Tibial nerve (tissue), 4 donors: ENCODE measurements at regions not wholly inside any gene's neighbourhood (a gene's known extent, or its start where the extent isn't known, plus 50 kb on each side); places are given as distances from the start of the nearest gene placed in this dataset.

Experiments
- DNase-seq, 2 donors: peaks; one replicate each; pipeline ENCODE4 v3.0.0-alpha.2; 2019; ENCODE audit warnings: low spot score in 2 of 2
- H3K27ac ChIP-seq, 4 donors: fragments of 200-600 bp; sonication (generic) in 3 of 4; one replicate each; pipeline ENCODE4 v1.5.1; 2017 to 2019; ENCODE audit warnings: mild to moderate bottlenecking in 1 of 4
- H3K27me3 ChIP-seq, 2 donors: fragments of 200-600 bp; sonication (generic) in 1 of 2; one replicate each; pipeline versions ENCODE4 v1.5.1 to v1.6.0; 2017 to 2019
- H3K36me3 ChIP-seq, 3 donors: fragments of 200-600 bp; sonication (generic); one replicate each; pipeline ENCODE4 v1.5.1; 2018 to 2019
- H3K4me1 ChIP-seq, 4 donors: fragments of 200-600 bp; sonication (generic) in 3 of 4; one replicate each; pipeline ENCODE4 v1.5.1; 2017 to 2019
- H3K4me3 ChIP-seq, 4 donors: fragments of 200-600 bp; sonication (generic) in 3 of 4; one replicate each; pipeline ENCODE4 v1.5.1; 2017 to 2019; ENCODE audit warnings: mild to moderate bottlenecking in 1 of 4, moderate library complexity in 1 of 4
- H3K9me3 ChIP-seq, 4 donors: fragments of 200-600 bp; sonication (generic) in 3 of 4; one replicate each; pipeline ENCODE4 v1.5.1; 2017 to 2019
- EP300 ChIP-seq, 2 donors: sonication (generic); formaldehyde crosslinking; IDR thresholded peaks; one replicate each; pipeline ENCODE4 v1.6.1; 2017; ENCODE audit warnings: antibody characterized with exemption in 2 of 2, mild to moderate bottlenecking in 1 of 2
- POLR2A ChIP-seq, 2 donors: fragments of 450-650 bp; IDR thresholded peaks; one replicate each; pipeline ENCODE4 v1.6.1; 2017; ENCODE audit warnings: antibody characterized with exemption in 2 of 2, mild to moderate bottlenecking in 2 of 2, moderate library complexity in 2 of 2
- WGBS, 2 donors: methylation state at CpG; one replicate each; pipeline ENCODE4 v1.1.5; 2018; 5-methylcytosine and 5-hydroxymethylcytosine counted together
- TF ChIP-seq, protein P1 (sequence below), 5 experiments: fragments of 200-600 bp in 3 of 5; fragments of 450-650 bp in 2 of 5; sonication (generic) in 3 of 5; IDR thresholded peaks; one replicate each; pipeline ENCODE4 v1.5.1; 2016 to 2019; ENCODE audit warnings: antibody characterized with exemption in 5 of 5, mild to moderate bottlenecking in 3 of 5, moderate library complexity in 2 of 5

DNA sequence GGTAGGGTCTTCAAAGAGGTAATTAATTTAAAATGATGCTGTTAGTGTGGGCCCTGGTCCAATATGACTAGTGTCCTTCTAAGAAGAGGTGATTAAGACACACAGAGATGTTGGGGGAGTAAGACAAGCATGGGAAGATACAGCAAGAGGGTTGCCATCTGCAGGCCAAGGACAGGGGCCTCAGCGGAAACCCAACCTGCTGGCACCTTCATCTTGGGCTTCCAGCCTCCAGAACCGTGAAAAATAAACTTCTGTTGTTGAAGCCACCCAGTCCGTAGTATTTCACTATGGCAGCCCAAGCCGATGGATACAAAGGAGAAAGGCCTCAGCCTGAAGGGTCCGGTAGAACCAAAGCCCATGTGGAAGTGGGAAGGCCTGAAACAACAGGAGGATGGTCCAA lies 161.7 kb upstream of the UBE2E1 start:
- H3K4me3 ChIP-seq, result no peak overlapping the region
- H3K9me3 ChIP-seq, result no peaks in the 10 kb centered on the region
- TF ChIP-seq, protein P1, sequence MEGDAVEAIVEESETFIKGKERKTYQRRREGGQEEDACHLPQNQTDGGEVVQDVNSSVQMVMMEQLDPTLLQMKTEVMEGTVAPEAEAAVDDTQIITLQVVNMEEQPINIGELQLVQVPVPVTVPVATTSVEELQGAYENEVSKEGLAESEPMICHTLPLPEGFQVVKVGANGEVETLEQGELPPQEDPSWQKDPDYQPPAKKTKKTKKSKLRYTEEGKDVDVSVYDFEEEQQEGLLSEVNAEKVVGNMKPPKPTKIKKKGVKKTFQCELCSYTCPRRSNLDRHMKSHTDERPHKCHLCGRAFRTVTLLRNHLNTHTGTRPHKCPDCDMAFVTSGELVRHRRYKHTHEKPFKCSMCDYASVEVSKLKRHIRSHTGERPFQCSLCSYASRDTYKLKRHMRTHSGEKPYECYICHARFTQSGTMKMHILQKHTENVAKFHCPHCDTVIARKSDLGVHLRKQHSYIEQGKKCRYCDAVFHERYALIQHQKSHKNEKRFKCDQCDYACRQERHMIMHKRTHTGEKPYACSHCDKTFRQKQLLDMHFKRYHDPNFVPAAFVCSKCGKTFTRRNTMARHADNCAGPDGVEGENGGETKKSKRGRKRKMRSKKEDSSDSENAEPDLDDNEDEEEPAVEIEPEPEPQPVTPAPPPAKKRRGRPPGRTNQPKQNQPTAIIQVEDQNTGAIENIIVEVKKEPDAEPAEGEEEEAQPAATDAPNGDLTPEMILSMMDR (IDR thresholded peaks at IDR 0.05), result no peak
- TF ChIP-seq EP300 (IDR thresholded peaks at IDR 0.05) (no peak), POLR2A (IDR thresholded peaks at IDR 0.05) (no peak)
- H3K36me3 ChIP-seq, result no peaks in the 10 kb centered on the region
- 87 to 96% methylated on average over 3 to 5 of the region's 5 CpGs for WGBS, 2 donors
- no peak for DNase-seq
- no peak overlapping the region for H3K27ac ChIP-seq
- peaks cover 0 to 22% (median 0%) of the 10 kb centered on the region in 4 donors for H3K4me1 ChIP-seq
- no peaks in the 10 kb centered on the region for H3K27me3 ChIP-seq

DNA sequence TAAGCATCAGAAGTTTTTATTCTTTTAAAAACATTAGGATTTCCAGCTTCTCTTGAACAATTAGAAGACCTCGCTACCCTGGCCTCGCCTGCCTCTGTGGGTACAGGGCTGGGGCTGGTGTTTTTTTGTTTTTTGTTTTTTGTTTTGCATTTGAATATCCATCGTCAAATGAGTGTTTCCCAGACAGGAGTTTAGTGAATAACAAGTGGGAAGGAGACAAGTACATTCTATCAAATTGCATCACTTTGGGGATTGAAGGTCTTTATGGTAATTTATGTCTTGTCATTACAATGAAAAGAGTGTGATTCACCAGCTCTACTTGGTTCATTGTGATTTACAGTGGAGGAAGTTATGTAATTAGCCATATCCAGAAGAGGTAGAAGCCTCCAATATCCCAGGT lies 161.1 kb upstream of the UBE2E1 start:
- 90 to 98% methylated on average over 3 of the region's 3 CpGs for WGBS, 2 donors
- Histone ChIP-seq H3K4me1 (peaks cover 0 to 22% (median 0%) of the 10 kb centered on the region in 4 donors), H3K9me3 (no peaks in the 10 kb centered on the region), H3K4me3 (no peak overlapping the region), H3K36me3 (no peaks in the 10 kb centered on the region), H3K27ac (no peak overlapping the region), H3K27me3 (no peaks in the 10 kb centered on the region)
- DNase-seq, result no peak
- TF ChIP-seq, protein P1 (IDR thresholded peaks at IDR 0.05), result no peak
- TF ChIP-seq EP300 (IDR thresholded peaks at IDR 0.05) (no peak), POLR2A (IDR thresholded peaks at IDR 0.05) (no peak)

DNA sequence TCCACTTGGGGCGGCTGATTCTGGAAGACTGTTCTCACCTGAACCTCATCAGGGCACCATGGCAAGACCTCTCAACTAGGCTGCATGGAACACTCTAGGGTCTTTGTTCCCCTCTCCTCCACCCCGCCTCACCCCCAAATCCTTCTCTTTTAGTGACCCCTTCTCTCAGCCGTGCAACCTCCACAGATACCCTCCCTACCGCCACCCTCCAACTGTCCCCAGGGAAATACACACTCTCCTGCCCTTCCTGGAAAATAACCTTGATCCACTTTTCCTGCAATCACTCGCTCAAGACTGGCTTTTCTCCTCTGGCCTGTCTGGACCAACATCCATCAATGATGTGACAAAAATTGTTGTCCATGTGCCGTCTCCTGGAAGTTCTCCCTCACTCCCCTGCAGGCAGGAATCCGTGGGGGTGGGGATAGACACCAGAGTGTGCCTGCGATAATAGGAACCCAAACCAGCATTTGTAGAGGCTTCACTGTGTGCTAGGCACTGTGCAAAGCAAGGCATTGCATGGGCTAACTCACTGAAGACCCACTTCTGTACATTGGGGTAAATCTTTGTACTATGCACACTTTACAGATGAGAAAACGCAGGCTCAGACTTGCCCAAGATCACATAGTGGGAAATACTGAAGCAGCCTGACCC lies 160.1 kb upstream of the UBE2E1 start:
- TF ChIP-seq EP300 (IDR thresholded peaks at IDR 0.05) (no peak), POLR2A (IDR thresholded peaks at IDR 0.05) (no peak)
- TF ChIP-seq, protein P1 (IDR thresholded peaks at IDR 0.05), result no peak
- Histone ChIP-seq H3K36me3 (no peaks in the 10 kb centered on the region), H3K4me1 (peaks cover 0 to 17% (median 1%) of the 10 kb centered on the region in 4 donors), H3K27ac (no peak overlapping the region), H3K9me3 (no peaks in the 10 kb centered on the region), H3K4me3 (no peak overlapping the region), H3K27me3 (no peaks in the 10 kb centered on the region)
- DNase-seq, result no peak
- 87% methylated on average over 9 of the region's 9 CpGs for WGBS, 2 donors

DNA sequence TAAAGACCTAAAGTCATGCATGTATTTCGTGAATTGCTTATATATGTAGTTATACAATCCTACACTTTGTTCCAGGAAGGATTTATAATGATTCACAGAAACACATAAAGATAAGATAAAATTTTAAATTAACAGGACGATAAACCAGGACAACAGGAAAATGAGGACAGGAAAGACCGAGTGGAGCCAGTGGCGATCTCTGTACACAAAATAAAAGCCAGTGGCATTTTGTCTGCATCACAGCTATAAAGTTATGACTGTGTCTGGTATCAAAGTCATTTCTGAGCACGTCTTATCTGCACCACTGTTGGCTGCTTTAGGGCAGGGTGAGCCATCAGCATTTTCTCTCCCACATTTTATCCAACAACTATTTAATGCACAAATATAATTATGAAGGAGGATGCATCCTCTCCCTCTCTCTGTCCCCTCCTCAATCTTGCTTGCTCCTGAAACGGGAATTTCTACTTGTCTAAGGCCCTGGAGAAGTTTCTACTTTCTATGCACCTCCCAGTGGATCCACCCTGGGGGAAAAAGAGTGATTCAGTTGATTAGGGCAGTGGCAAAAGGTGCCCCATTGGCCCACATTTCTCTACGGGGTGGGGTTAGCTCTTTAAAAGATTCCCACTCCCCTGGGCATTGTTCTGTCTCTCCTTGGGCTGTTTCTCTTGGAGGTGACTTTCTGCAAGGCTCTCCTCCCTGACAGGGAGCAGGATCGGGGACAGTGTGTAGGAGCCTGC lies 159.4 kb upstream of the UBE2E1 start:
- Histone ChIP-seq H3K4me3 (no peak overlapping the region), H3K27ac (no peak overlapping the region), H3K27me3 (no peaks in the 10 kb centered on the region), H3K9me3 (no peaks in the 10 kb centered on the region), H3K4me1 (peaks cover 0 to 10% (median 2%) of the 10 kb centered on the region in 4 donors), H3K36me3 (no peaks in the 10 kb centered on the region)
- DNase-seq, result no peak
- TF ChIP-seq POLR2A (IDR thresholded peaks at IDR 0.05), result no peak
- WGBS, 2 donors, result 76 to 81% methylated on average over 8 of the region's 8 CpGs

DNA sequence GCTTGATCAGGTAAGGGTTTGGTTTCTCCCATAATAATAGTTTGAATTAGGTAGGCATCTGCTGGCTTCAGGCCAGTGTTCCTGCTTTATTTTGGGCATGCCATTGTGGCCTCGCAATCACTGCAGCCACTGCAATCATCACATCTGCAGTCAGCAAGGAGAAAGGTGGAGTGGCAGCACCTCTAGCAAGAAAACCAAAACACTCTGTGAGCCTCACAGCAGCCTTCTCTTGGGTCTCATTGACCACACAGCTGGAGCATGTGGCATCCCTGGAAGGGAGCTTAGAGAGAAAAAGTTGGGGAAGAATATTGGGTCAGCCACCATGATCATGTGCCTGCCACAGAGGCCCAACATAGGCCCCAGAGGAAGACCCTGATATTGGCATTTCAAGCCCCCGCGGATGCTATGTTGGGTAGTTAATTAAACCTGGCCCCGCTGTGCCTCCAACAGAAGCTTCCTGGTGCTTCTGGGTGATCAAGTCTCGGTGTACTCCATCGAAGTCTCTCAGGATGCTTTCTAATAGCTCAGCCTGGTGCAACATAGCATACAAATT lies 158.0 kb upstream of the UBE2E1 start:
- 96% methylated on average over 6 of the region's 6 CpGs for WGBS, 2 donors
- Histone ChIP-seq H3K27me3 (no peaks in the 10 kb centered on the region), H3K9me3 (no peaks in the 10 kb centered on the region), H3K4me1 (peaks cover 0 to 9% (median 2%) of the 10 kb centered on the region in 4 donors), H3K27ac (no peak overlapping the region), H3K4me3 (no peak overlapping the region), H3K36me3 (no peaks in the 10 kb centered on the region)
- no peak for DNase-seq
- TF ChIP-seq, protein P1 (IDR thresholded peaks at IDR 0.05), result no peak
- TF ChIP-seq POLR2A (IDR thresholded peaks at IDR 0.05) (no peak), EP300 (IDR thresholded peaks at IDR 0.05) (no peak)
